Hepatocyte (in vitro differentiated cells): ENCODE measurements at regions not wholly inside any gene's neighbourhood (a gene's known extent, or its start where the extent isn't known, plus 50 kb on each side); places are given as distances from the start of the nearest gene placed in this dataset.

Source experiments
- CTCF ChIP-seq: fragments of 200-600 bp; sonication (generic); IDR thresholded peaks from 2 replicates; pipeline ENCODE4 v1.5.1; 2016; ENCODE audit warnings: antibody characterized with exemption, mild to moderate bottlenecking; ENCODE audit not compliant: poor library complexity
- EZH2 ChIP-seq: fragments of 200-600 bp; sonication (generic); IDR thresholded peaks from 2 replicates; pipeline ENCODE4 v1.6.1; 2016; ENCODE audit warnings: antibody characterized with exemption, mild to moderate bottlenecking, borderline replicate concordance

GRCh38 chr17:33628500-33629346 is 335.6 kb upstream of the ASIC2 start:
- TF ChIP-seq CTCF (no peak), EZH2 (no peak)
